Thoracic aorta (tissue), 2 donors: ENCODE measurements at regions not wholly inside any gene's neighbourhood (a gene's known extent, or its start where the extent isn't known, plus 50 kb on each side); places are given as distances from the start of the nearest gene placed in this dataset.
A peak's percentile ranks its signal among the peaks of the same experiment; 100 is the strongest.

ENCODE experiments used
- ATAC-seq: fragments of 150-250 bp; one replicate; pipeline ENCODE4 v1.8.0; 2017; ENCODE audit warnings: low read depth; ENCODE audit not compliant: insufficient number of reproducible peaks, low FRiP score
- DNase-seq: peaks from one replicate; pipeline ENCODE4 v3.0.0-alpha.2; 2020; ENCODE audit warnings: low spot score
- H3K27ac ChIP-seq, 2 donors: fragments of 200-600 bp; sonication (generic); 1 replicate in 1 of 2; 2 replicates in 1 of 2; pipeline ENCODE4 v1.5.1; 2016; ENCODE audit warnings: mild to moderate bottlenecking in 2 of 2, moderate library complexity in 2 of 2
- H3K27me3 ChIP-seq: fragments of 200-600 bp; sonication (generic); replicated peaks from 2 replicates; pipeline ENCODE4 v1.6.0; 2016; ENCODE audit warnings: mild to moderate bottlenecking; ENCODE audit not compliant: insufficient read depth
- H3K36me3 ChIP-seq: fragments of 200-600 bp; sonication (generic); one replicate; pipeline ENCODE4 v1.5.1; 2016
- H3K4me1 ChIP-seq, 2 donors: fragments of 200-600 bp; sonication (generic); 1 replicate in 1 of 2; 2 replicates in 1 of 2; pipeline versions ENCODE4 v1.5.1 to v1.6.0; 2016; ENCODE audit warnings: low read depth in 2 of 2, mild to moderate bottlenecking in 1 of 2; ENCODE audit not compliant: control insufficient read depth in 1 of 2
- H3K4me3 ChIP-seq: fragments of 200-600 bp; sonication (generic); 2 replicates; pipeline ENCODE4 v1.5.1; 2016; ENCODE audit warnings: mild to moderate bottlenecking
- H3K9me3 ChIP-seq: fragments of 200-600 bp; sonication (generic); 2 replicates; pipeline ENCODE4 v1.5.1; 2016
- CTCF ChIP-seq: fragments of 200-600 bp; sonication (generic); IDR thresholded peaks from one replicate; pipeline ENCODE4 v1.5.1; 2019; ENCODE audit warnings: antibody characterized with exemption

GRCh38 chr4:137129441-137129840, 402.9 kb downstream of the PCDH18 start:
- no peak for TF ChIP-seq CTCF
- DNase-seq, result no peak
- H3K27ac ChIP-seq, result no peak overlapping the region

GRCh38 chr4:137125011-137125410, 407.3 kb downstream of the PCDH18 start:
- H3K27me3 ChIP-seq, result no peaks in the 10 kb centered on the region
- no peak for TF ChIP-seq CTCF
- no peaks in the 10 kb centered on the region for H3K36me3 ChIP-seq
- no peaks in the 10 kb centered on the region for H3K9me3 ChIP-seq
- no peaks in the 10 kb centered on the region for H3K4me1 ChIP-seq
- peak overlapping the region; percentile 65 for H3K4me3 ChIP-seq
- no peak overlapping the region for H3K27ac ChIP-seq
- ATAC-seq (peak; percentile 35), DNase-seq (no peak)

More at GRCh38 chr4:137129441-137129840, 402.9 kb downstream of the PCDH18 start:
- no peaks in the 10 kb centered on the region for H3K9me3 ChIP-seq
- no peaks in the 10 kb centered on the region for H3K4me1 ChIP-seq
- no peak for ATAC-seq
- H3K36me3 ChIP-seq, result no peaks in the 10 kb centered on the region
- no peak overlapping the region for H3K4me3 ChIP-seq
- no peaks in the 10 kb centered on the region for H3K27me3 ChIP-seq

GRCh38 chr4:137124278-137124932, 407.9 kb downstream of the PCDH18 start:
- peak overlapping the region; percentile 65 for H3K4me3 ChIP-seq
- ATAC-seq (peak; percentile 97), DNase-seq (no peak)
- H3K36me3 ChIP-seq, result no peaks in the 10 kb centered on the region
- no peaks in the 10 kb centered on the region for H3K27me3 ChIP-seq
- no peak overlapping the region for H3K27ac ChIP-seq
- TF ChIP-seq CTCF, result peak; percentile 60
- H3K9me3 ChIP-seq, result no peaks in the 10 kb centered on the region
- H3K4me1 ChIP-seq, result no peaks in the 10 kb centered on the region

GRCh38 chr4:137122876-137123275, 409.4 kb downstream of the PCDH18 start:
- Histone ChIP-seq H3K36me3 (no peaks in the 10 kb centered on the region), H3K27me3 (no peaks in the 10 kb centered on the region), H3K4me1 (no peaks in the 10 kb centered on the region), H3K9me3 (no peaks in the 10 kb centered on the region), H3K4me3 (no peak overlapping the region), H3K27ac (no peak overlapping the region)
- ATAC-seq, result no peak
- TF ChIP-seq CTCF, result no peak
- no peak for DNase-seq

- Histone ChIP-seq H3K36me3 (no peaks in the 10 kb centered on the region), H3K9me3 (no peaks in the 10 kb centered on the region), H3K27ac (no peak overlapping the region), H3K4me1 (no peaks in the 10 kb centered on the region), H3K4me3 (no peak overlapping the region), H3K27me3 (no peaks in the 10 kb centered on the region)
- TF ChIP-seq CTCF, result no peak
- ATAC-seq (no peak), DNase-seq (no peak)
Measured at GRCh38 chr4:137116144-137116543, 416.1 kb downstream of the PCDH18 start.
